WTC11 (cell line): ENCODE measurements at regions not wholly inside any gene's neighbourhood (a gene's known extent, or its start where the extent isn't known, plus 50 kb on each side); places are given as distances from the start of the nearest gene placed in this dataset.

Experiments
- ATAC-seq: fragments of 200-7000 bp; cut with Tn5 transposase; 2 replicates; pipeline ENCODE4 v1.10.0; 2021; ENCODE audit warnings: mild to moderate bottlenecking, moderate library complexity
- CTCF ChIA-PET: fragments of 300-600 bp; sonication (Branson Sonifier 250); formaldehyde crosslinking; loops from one replicate; lab custom pipeline; 2021; ENCODE audit warnings: antibody characterized with exemption; lab: Charles Lee
- POLR2A ChIA-PET: fragments of 350-600 bp; sonication (Branson Sonifier 250); formaldehyde crosslinking; loops from one replicate; lab custom pipeline; 2021; ENCODE audit warnings: antibody characterized with exemption; lab: Charles Lee
- DNase-seq: peaks from one replicate; pipeline ENCODE4 v3.0.0; 2021; ENCODE audit warnings: low spot score
- H3K27ac Mint-ChIP-seq: 2 replicates; pipeline ENCODE4 v1.8.0; 2021; ENCODE audit warnings: mixed read lengths
- H3K27me3 Mint-ChIP-seq: 2 replicates; pipeline ENCODE4 v1.8.0; 2021; ENCODE audit warnings: low read depth, mild to moderate bottlenecking, moderate library complexity, mixed read lengths
- H3K36me3 Mint-ChIP-seq: 2 replicates; pipeline ENCODE4 v1.8.0; 2021; ENCODE audit warnings: mixed read lengths
- H3K4me1 Mint-ChIP-seq: 2 replicates; pipeline ENCODE4 v1.8.0; 2022; ENCODE audit warnings: mixed read lengths
- H3K4me3 Mint-ChIP-seq: 2 replicates; pipeline ENCODE4 v1.8.0; 2021; ENCODE audit warnings: mild to moderate bottlenecking, moderate library complexity, mixed read lengths
- H3K9me3 Mint-ChIP-seq: 2 replicates; pipeline ENCODE4 v1.8.0; 2021; ENCODE audit warnings: mixed read lengths
- ARID4B ChIP-seq: sonication (generic); formaldehyde crosslinking; IDR thresholded peaks from 2 replicates; pipeline ENCODE4 v1.8.0; 2023; ENCODE audit warnings: missing genetic modification reagents, mild to moderate bottlenecking, borderline replicate concordance
- ATF1 ChIP-seq: sonication (generic); formaldehyde crosslinking; IDR thresholded peaks from 2 replicates; pipeline ENCODE4 v1.8.1; 2023; ENCODE audit warnings: mild to moderate bottlenecking, moderate library complexity, missing genetic modification reagents
- CREM ChIP-seq: sonication (generic); formaldehyde crosslinking; IDR thresholded peaks from 2 replicates; pipeline ENCODE4 v1.8.1; 2022; ENCODE audit warnings: mild to moderate bottlenecking, missing genetic modification reagents, moderate library complexity
- EMX1 ChIP-seq: fragments of 250-450 bp; sonication (Bioruptor Pico); IDR thresholded peaks from 2 replicates; pipeline ENCODE4 v1.8.0; 2021; ENCODE audit warnings: mild to moderate bottlenecking
- ETV6 ChIP-seq: sonication (generic); formaldehyde crosslinking; IDR thresholded peaks from 2 replicates; pipeline ENCODE4 v1.8.1; 2022; ENCODE audit warnings: mild to moderate bottlenecking, missing genetic modification reagents
- FOXP1 ChIP-seq: sonication (generic); formaldehyde crosslinking; IDR thresholded peaks from 2 replicates; pipeline ENCODE4 v1.8.0; 2022; ENCODE audit warnings: missing genetic modification reagents, mild to moderate bottlenecking, moderate library complexity, borderline replicate concordance
- GRHL2 ChIP-seq: fragments of 250-450 bp; sonication (Bioruptor Pico); IDR thresholded peaks from 2 replicates; pipeline ENCODE4 v1.8.0; 2022; ENCODE audit warnings: mild to moderate bottlenecking, moderate library complexity; ENCODE audit not compliant: insufficient replicate concordance, severe bottlenecking
- JAZF1 ChIP-seq: fragments of 250-450 bp; sonication (Bioruptor Pico); IDR thresholded peaks from 2 replicates; pipeline ENCODE4 v1.9.0; 2021; ENCODE audit warnings: moderate library complexity, mild to moderate bottlenecking, inconsistent platforms
- KAT7 ChIP-seq: sonication (generic); formaldehyde crosslinking; IDR thresholded peaks from 2 replicates; pipeline ENCODE4 v1.8.1; 2023; ENCODE audit warnings: missing genetic modification reagents, mild to moderate bottlenecking, borderline replicate concordance
- MYBL2 ChIP-seq: sonication (generic); formaldehyde crosslinking; IDR thresholded peaks from 2 replicates; pipeline ENCODE4 v1.8.1; 2023; ENCODE audit warnings: mild to moderate bottlenecking, moderate library complexity, missing genetic modification reagents
- NFE2L1 ChIP-seq: sonication (generic); formaldehyde crosslinking; IDR thresholded peaks from 2 replicates; pipeline ENCODE4 v1.8.1; 2023; ENCODE audit warnings: missing genetic modification reagents
- NR2C2 ChIP-seq: sonication (generic); formaldehyde crosslinking; IDR thresholded peaks from 2 replicates; pipeline ENCODE4 v1.8.0; 2022; ENCODE audit warnings: mild to moderate bottlenecking, missing genetic modification reagents
- SOX15 ChIP-seq: fragments of 250-450 bp; sonication (Bioruptor Pico); IDR thresholded peaks from 2 replicates; pipeline ENCODE4 v1.9.0; 2021; ENCODE audit warnings: mild to moderate bottlenecking
- TEAD1 ChIP-seq: sonication (generic); formaldehyde crosslinking; IDR thresholded peaks from 2 replicates; pipeline ENCODE4 v1.8.0; 2022; ENCODE audit warnings: mild to moderate bottlenecking, missing genetic modification reagents
- TP53 ChIP-seq: sonication (generic); formaldehyde crosslinking; IDR thresholded peaks from 2 replicates; pipeline ENCODE4 v1.8.1; 2023; ENCODE audit warnings: mild to moderate bottlenecking, missing genetic modification reagents
- ZNF232 ChIP-seq: sonication (generic); formaldehyde crosslinking; IDR thresholded peaks from 2 replicates; pipeline ENCODE4 v1.8.0; 2022; ENCODE audit warnings: mild to moderate bottlenecking, missing genetic modification reagents
- ZNF317 ChIP-seq: sonication (generic); formaldehyde crosslinking; IDR thresholded peaks from 2 replicates; pipeline ENCODE4 v1.8.1; 2023; ENCODE audit warnings: low read depth, mild to moderate bottlenecking, moderate library complexity, missing genetic modification reagents, borderline replicate concordance
- ZNF396 ChIP-seq: fragments of 250-450 bp; sonication (Bioruptor Pico); IDR thresholded peaks from 2 replicates; pipeline ENCODE4 v1.8.0; 2021; ENCODE audit warnings: mild to moderate bottlenecking, moderate library complexity, borderline replicate concordance
- TF ChIP-seq, protein P1 (sequence below): sonication (generic); formaldehyde crosslinking; IDR thresholded peaks from 2 replicates; pipeline ENCODE4 v1.8.1; 2023; ENCODE audit warnings: mild to moderate bottlenecking, missing genetic modification reagents, borderline replicate concordance
- TF ChIP-seq, protein P2 (sequence below): sonication (generic); formaldehyde crosslinking; IDR thresholded peaks from 2 replicates; pipeline ENCODE4 v1.8.0; 2022; ENCODE audit warnings: mild to moderate bottlenecking, missing genetic modification reagents

DNA sequence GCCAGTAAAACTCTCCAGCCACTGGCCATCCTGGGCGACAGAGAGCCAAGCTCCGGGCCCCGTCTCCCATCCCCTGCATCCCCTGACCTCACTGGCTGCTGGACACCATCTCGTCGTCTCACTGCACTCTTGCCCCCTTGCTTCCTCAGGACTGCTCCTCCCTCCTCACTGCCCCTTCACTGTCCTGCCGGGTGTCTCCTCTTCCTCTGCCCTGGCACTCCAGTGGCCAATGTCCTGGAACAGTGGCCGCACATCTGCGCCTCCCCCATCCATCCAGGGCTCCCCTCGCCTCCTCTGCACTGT is 800.4 kb downstream of the BRD1 start (continued):
- TF ChIP-seq, protein P1, sequence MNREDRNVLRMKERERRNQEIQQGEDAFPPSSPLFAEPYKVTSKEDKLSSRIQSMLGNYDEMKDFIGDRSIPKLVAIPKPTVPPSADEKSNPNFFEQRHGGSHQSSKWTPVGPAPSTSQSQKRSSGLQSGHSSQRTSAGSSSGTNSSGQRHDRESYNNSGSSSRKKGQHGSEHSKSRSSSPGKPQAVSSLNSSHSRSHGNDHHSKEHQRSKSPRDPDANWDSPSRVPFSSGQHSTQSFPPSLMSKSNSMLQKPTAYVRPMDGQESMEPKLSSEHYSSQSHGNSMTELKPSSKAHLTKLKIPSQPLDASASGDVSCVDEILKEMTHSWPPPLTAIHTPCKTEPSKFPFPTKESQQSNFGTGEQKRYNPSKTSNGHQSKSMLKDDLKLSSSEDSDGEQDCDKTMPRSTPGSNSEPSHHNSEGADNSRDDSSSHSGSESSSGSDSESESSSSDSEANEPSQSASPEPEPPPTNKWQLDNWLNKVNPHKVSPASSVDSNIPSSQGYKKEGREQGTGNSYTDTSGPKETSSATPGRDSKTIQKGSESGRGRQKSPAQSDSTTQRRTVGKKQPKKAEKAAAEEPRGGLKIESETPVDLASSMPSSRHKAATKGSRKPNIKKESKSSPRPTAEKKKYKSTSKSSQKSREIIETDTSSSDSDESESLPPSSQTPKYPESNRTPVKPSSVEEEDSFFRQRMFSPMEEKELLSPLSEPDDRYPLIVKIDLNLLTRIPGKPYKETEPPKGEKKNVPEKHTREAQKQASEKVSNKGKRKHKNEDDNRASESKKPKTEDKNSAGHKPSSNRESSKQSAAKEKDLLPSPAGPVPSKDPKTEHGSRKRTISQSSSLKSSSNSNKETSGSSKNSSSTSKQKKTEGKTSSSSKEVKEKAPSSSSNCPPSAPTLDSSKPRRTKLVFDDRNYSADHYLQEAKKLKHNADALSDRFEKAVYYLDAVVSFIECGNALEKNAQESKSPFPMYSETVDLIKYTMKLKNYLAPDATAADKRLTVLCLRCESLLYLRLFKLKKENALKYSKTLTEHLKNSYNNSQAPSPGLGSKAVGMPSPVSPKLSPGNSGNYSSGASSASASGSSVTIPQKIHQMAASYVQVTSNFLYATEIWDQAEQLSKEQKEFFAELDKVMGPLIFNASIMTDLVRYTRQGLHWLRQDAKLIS (CRISPR knock-in tag): no peak
- TF ChIP-seq ARID4B (CRISPR knock-in tag) (no peak), EMX1 (no peak)

- no peaks in the 10 kb centered on the region for H3K4me1 Mint-ChIP-seq
- DNase-seq: peak; percentile 55
- H3K27ac Mint-ChIP-seq: no peak overlapping the region
- peaks cover 10% of the 10 kb centered on the region for H3K9me3 Mint-ChIP-seq
- no peak overlapping the region for H3K4me3 Mint-ChIP-seq
- ChIA-PET POLR2A (no interaction called here), CTCF (interaction anchor here (0.6 to 1.7 kb wide), 7 partner anchors 19 to 279 kb away, joined by 3 to 5 read pairs (median 4); no protein-coding TSS in a partner anchor)
- peak; percentile 76; the same call in 1 of the 2 replicates for ATAC-seq
- peaks cover 4% of the 10 kb centered on the region; the same call in 1 of the 2 replicates for H3K36me3 Mint-ChIP-seq
- peaks cover 2% of the 10 kb centered on the region; the same call in 1 of the 2 replicates for H3K27me3 Mint-ChIP-seq
- TF ChIP-seq TP53 (CRISPR knock-in tag): no peak
- no peak for TF ChIP-seq ETV6 (CRISPR knock-in tag)
- TF ChIP-seq NR2C2 (CRISPR knock-in tag): no peak
- TF ChIP-seq SOX15 (CRISPR knock-in tag): no peak
- TF ChIP-seq ZNF232 (CRISPR knock-in tag): no peak
- TF ChIP-seq FOXP1: no peak
- TF ChIP-seq JAZF1 (CRISPR knock-in tag): no peak
- no peak for TF ChIP-seq ZNF396 (CRISPR knock-in tag)
Observed at GRCh38 chr22:49026494-49027367, 800.9 kb downstream of the BRD1 start.

DNA sequence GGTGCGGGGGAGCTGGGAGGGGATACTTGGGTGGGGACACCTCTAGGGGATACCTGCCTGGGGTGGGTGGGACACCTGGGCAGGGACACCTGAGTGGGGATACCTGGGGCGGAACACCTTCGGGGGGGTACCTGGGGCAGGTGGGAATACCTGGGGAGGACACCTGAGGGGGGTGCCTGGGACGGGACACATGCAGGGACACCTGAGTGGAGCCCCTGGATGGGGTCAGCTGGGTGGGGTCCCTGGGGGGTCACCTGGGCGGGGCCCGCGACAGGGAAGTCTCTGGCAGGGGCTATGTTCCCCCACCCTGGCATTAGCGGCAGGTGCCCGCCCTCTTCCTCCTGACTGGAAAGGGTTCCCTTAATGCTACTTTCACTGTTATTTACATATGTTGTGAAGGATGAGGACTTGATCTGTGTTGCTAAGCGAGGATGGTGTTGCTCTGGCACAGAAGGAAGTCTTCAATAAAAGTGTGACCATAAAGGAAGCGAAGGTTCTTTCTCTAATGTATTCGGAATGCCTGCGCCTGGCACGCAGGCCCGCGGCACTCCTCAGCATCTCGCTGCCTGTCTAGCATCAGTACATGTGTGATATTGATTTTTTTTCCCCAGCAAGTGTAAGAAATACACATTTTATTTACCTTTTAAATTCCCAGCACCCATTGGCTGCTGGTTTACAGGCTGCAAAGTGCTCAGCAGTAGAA is 801.7 kb downstream of the BRD1 start:
- Mint-ChIP-seq H3K4me1 (no peaks in the 10 kb centered on the region), H3K27me3 (peaks cover 2% of the 10 kb centered on the region; the same call in 1 of the 2 replicates), H3K36me3 (peaks cover 4% of the 10 kb centered on the region; the same call in 1 of the 2 replicates), H3K9me3 (peaks cover 10% of the 10 kb centered on the region), H3K4me3 (no peak overlapping the region), H3K27ac (no peak overlapping the region)
- CTCF ChIA-PET: interaction anchor here (0.6 to 1.7 kb wide), 9 partner anchors 19 to 280 kb away, joined by 3 to 5 read pairs (median 3); no protein-coding TSS in a partner anchor
- POLR2A ChIA-PET: interaction anchor here (0.8 kb wide), 1 partner anchor 21 kb away, joined by 3 read pairs; no protein-coding TSS in a partner anchor
- ATAC-seq (no peak), DNase-seq (no peak)
- TF ChIP-seq ZNF396 (CRISPR knock-in tag) (no peak), GRHL2 (CRISPR knock-in tag) (no peak), TEAD1 (CRISPR knock-in tag) (no peak), KAT7 (CRISPR knock-in tag) (no peak), ATF1 (CRISPR knock-in tag) (no peak), NFE2L1 (no peak), ZNF317 (CRISPR knock-in tag) (no peak), MYBL2 (CRISPR knock-in tag) (no peak), TP53 (CRISPR knock-in tag) (no peak), CREM (CRISPR knock-in tag) (no peak)
- TF ChIP-seq, protein P2, sequence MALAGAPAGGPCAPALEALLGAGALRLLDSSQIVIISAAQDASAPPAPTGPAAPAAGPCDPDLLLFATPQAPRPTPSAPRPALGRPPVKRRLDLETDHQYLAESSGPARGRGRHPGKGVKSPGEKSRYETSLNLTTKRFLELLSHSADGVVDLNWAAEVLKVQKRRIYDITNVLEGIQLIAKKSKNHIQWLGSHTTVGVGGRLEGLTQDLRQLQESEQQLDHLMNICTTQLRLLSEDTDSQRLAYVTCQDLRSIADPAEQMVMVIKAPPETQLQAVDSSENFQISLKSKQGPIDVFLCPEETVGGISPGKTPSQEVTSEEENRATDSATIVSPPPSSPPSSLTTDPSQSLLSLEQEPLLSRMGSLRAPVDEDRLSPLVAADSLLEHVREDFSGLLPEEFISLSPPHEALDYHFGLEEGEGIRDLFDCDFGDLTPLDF (CRISPR knock-in tag): no peak
